SK-N-SH (cell line): ENCODE measurements at regions not wholly inside any gene's neighbourhood (a gene's known extent, or its start where the extent isn't known, plus 50 kb on each side); places are given as distances from the start of the nearest gene placed in this dataset.

Experiments used
- CTCF ChIA-PET: fragments of 300-600, 350-600 bp; formaldehyde crosslinking; extraction: SDS; loops from one replicate; lab custom pipeline; 2021; lab: Yijun Ruan, JAX
- POLR2A ChIA-PET: fragments of 350-600 bp; sonication (Branson Sonifier 250); formaldehyde crosslinking; extraction: SDS; loops from one replicate; lab custom pipeline; 2020; ENCODE audit warnings: antibody characterized with exemption, inconsistent platforms; lab: Yijun Ruan, JAX
- DNase-seq: peaks from one replicate; pipeline ENCODE4 v3.0.0; 2012
- H2AFZ ChIP-seq: fragments of 200-600 bp; sonication (generic); 2 replicates; pipeline ENCODE4 v1.8.1; 2016; ENCODE audit warnings: antibody characterized with exemption, mild to moderate bottlenecking, low read depth
- H3F3A ChIP-seq: fragments of 200-600 bp; sonication (generic); replicated peaks from 2 replicates; pipeline ENCODE3; 2016; ENCODE audit warnings: antibody characterized with exemption, mild to moderate bottlenecking; ENCODE audit not compliant: insufficient read depth
- H3K27ac ChIP-seq, 2 experiments: fragments of 200-500 bp in 1 of 2; fragments of 200-600 bp in 1 of 2; sonication (Bioruptor generic) in 1 of 2; sonication (generic), shearing (Covaris generic) in 1 of 2; 2 replicates each; pipeline versions ENCODE4 v1.5.1 to v1.6.1; 2014 to 2016; ENCODE audit warnings: low read depth in 2 of 2, inconsistent platforms in 1 of 2, low read length in 1 of 2, mild to moderate bottlenecking in 1 of 2, mixed read lengths in 1 of 2
- H3K27me3 ChIP-seq: fragments of 200-600 bp; sonication (generic), shearing (Covaris generic); 2 replicates; pipeline ENCODE4 v1.6.1; 2016; ENCODE audit warnings: mixed run types; ENCODE audit not compliant: insufficient read depth
- H3K36me3 ChIP-seq, 2 experiments: fragments of 200-500 bp in 1 of 2; fragments of 200-600 bp in 1 of 2; sonication (Bioruptor generic) in 1 of 2; sonication (generic) in 1 of 2; replicated peaks in 1 of 2; 2 replicates each; pipeline versions ENCODE3 to v1.5.1; 2014 to 2016; ENCODE audit warnings: low read length in 1 of 2, mild to moderate bottlenecking in 1 of 2; ENCODE audit not compliant: insufficient read depth in 2 of 2, control insufficient read depth in 1 of 2
- H3K4me1 ChIP-seq, 2 experiments: fragments of 200-500 bp in 1 of 2; fragments of 200-600 bp in 1 of 2; sonication (Bioruptor generic) in 1 of 2; sonication (generic), shearing (Covaris generic) in 1 of 2; 2 replicates each; pipeline versions ENCODE4 v1.5.1 to v1.6.1; 2014 to 2016; ENCODE audit warnings: low read depth in 1 of 2, low read length in 1 of 2, mixed run types in 1 of 2; ENCODE audit not compliant: insufficient read depth in 2 of 2, control insufficient read depth in 1 of 2
- H3K4me2 ChIP-seq: fragments of 200-600 bp; sonication (generic), shearing (Covaris generic); 2 replicates; pipeline ENCODE4 v1.6.1; 2017; ENCODE audit warnings: mixed run types
- H3K4me3 ChIP-seq, 2 experiments: fragments of 200-500 bp in 1 of 2; fragments of 200-600 bp in 1 of 2; sonication (Bioruptor generic) in 1 of 2; sonication (generic), shearing (Covaris generic) in 1 of 2; 2 replicates each; pipeline versions ENCODE4 v1.5.1 to v1.8.1; 2014 to 2016; ENCODE audit warnings: low read depth in 2 of 2, inconsistent platforms in 1 of 2, low read length in 1 of 2, mild to moderate bottlenecking in 1 of 2, mixed read lengths in 1 of 2, moderate library complexity in 1 of 2
- H3K79me2 ChIP-seq: fragments of 200-600 bp; sonication (generic); 2 replicates; pipeline ENCODE4 v1.8.1; 2017; ENCODE audit warnings: mild to moderate bottlenecking; ENCODE audit not compliant: insufficient read depth
- H3K9ac ChIP-seq: fragments of 200-600 bp; sonication (generic); 2 replicates; pipeline ENCODE4 v1.6.1; 2017; ENCODE audit warnings: mixed run types
- H3K9me2 ChIP-seq: fragments of 200-600 bp; sonication (generic); 2 replicates; pipeline ENCODE4 v1.6.1; 2017; ENCODE audit warnings: mixed run types
- H3K9me3 ChIP-seq: fragments of 200-600 bp; sonication (generic); 2 replicates; pipeline ENCODE4 v1.6.1; 2017; ENCODE audit warnings: mixed run types, mild to moderate bottlenecking, moderate library complexity
- H4K20me1 ChIP-seq: fragments of 200-600 bp; sonication (generic); 2 replicates; pipeline ENCODE4 v1.6.1; 2017; ENCODE audit warnings: mild to moderate bottlenecking, mixed run types; ENCODE audit not compliant: insufficient read depth
- EP300 ChIP-seq, 2 experiments: IDR thresholded peaks; 2 replicates each; pipeline versions ENCODE4 v1.4.0 to v1.6.1; 2012; ENCODE audit warnings: borderline replicate concordance in 1 of 2, low read depth in 1 of 2, low read length in 1 of 2
- EZH2phosphoT487 ChIP-seq: fragments of 200-600 bp; sonication (generic); IDR thresholded peaks from 2 replicates; pipeline ENCODE4 v1.6.1; 2017; ENCODE audit warnings: low read depth, mixed run types, mild to moderate bottlenecking, antibody characterized with exemption, moderate library complexity, borderline replicate concordance
- FOSL2 ChIP-seq: IDR thresholded peaks from 2 replicates; pipeline ENCODE4 v1.4.0; 2012; ENCODE audit warnings: low read depth, mild to moderate bottlenecking, moderate library complexity, borderline replicate concordance
- GATA2 ChIP-seq: sonication (generic); formaldehyde crosslinking; IDR thresholded peaks from 2 replicates; pipeline ENCODE4 v1.5.0; 2020; ENCODE audit warnings: mild to moderate bottlenecking, missing genetic modification reagents
- IRF3 ChIP-seq: fragments of 150-350 bp; IDR thresholded peaks from 2 replicates; pipeline ENCODE4 v1.6.1; 2016; ENCODE audit warnings: mild to moderate bottlenecking, low read depth, low read length
- JUND ChIP-seq: IDR thresholded peaks from 2 replicates; pipeline ENCODE4 v1.4.0; 2012
- RCOR1 ChIP-seq: fragments of 150-350 bp; IDR thresholded peaks from 2 replicates; pipeline ENCODE4 v1.6.1; 2017; ENCODE audit warnings: antibody characterized with exemption, low read length
- RFX5 ChIP-seq: IDR thresholded peaks from 2 replicates; pipeline ENCODE4 v1.6.1; 2012; ENCODE audit warnings: mild to moderate bottlenecking, improper control_type of control experiment, low read length
- SMC3 ChIP-seq: IDR thresholded peaks from 2 replicates; pipeline ENCODE4 v1.6.1; 2012; ENCODE audit warnings: low read depth, low read length, improper control_type of control experiment
- TAF1 ChIP-seq: IDR thresholded peaks from 2 replicates; pipeline ENCODE4 v1.6.1; 2012; ENCODE audit warnings: low read depth, mild to moderate bottlenecking, low read length, moderate library complexity, borderline replicate concordance
- TEAD4 ChIP-seq: IDR thresholded peaks from 2 replicates; pipeline ENCODE4 v1.4.0; 2012; ENCODE audit warnings: mild to moderate bottlenecking, borderline replicate concordance; ENCODE audit not compliant: insufficient read depth
- YY1 ChIP-seq: IDR thresholded peaks from 2 replicates; pipeline ENCODE4 v1.4.0; 2012; ENCODE audit warnings: low read depth, mild to moderate bottlenecking
- ZBTB33 ChIP-seq: IDR thresholded peaks from 2 replicates; pipeline ENCODE4 v1.4.0; 2012; ENCODE audit warnings: low read depth, borderline replicate concordance
- WGBS: methylation state at CpG from one replicate; pipeline ENCODE4 v1.1.6; 2017; ENCODE audit warnings: low lambda C conversion rate; 5-methylcytosine and 5-hydroxymethylcytosine counted together
- TF ChIP-seq, protein P1 (sequence below): IDR thresholded peaks from 2 replicates; pipeline ENCODE4 v1.4.0; 2012; ENCODE audit warnings: low read depth, borderline replicate concordance

DNA sequence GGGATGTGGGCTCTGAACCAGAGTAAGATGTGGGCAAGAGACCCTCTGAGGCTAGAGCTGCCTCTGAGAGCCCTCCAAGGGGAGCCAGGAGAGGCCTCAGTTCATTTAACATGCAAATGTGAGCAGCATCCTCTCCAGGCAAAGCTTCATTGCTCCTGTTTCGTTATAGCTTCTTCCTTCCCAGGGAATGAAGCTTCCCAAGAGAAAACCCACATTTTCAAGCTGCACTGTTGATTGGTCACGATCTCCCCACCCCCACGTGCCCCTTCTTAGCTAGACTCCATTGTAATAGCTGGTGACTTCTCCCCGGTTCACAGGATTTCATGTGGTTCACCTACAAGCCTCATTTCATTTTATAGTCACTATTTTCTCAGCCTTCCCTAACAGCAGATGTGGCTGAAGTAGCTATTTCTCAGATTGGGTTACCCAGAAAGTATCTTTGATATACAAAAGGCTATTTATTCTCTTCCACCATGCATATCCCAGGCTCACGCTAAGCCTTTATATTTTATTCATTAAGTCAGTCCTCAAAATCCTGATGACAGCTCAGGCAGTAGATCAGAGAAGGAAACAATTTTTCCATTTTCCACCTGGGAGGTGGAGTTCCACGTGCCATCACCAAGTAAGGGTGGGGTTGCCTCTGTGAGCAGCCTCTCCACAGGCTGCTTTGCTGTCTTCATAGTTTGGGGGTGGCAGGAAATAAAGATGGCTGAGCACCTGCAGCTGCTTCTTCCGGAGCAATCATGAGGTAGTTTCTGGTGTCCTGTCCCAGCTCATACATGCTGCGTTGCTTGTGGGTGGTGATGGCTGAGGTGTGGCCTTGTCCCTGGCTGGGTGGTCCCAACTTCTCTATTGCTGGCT lies 178.3 kb upstream of the RAB4A start:
- Histone ChIP-seq H3K9me2 (no peaks in the 10 kb centered on the region), H3K9ac (no peak overlapping the region), H3K4me3 (no peak overlapping the region), H3K9me3 (no peaks in the 10 kb centered on the region), H3K4me1 (peaks cover 0 to 6% of the 10 kb centered on the region in 2 experiments; a peak in 1 of 4 replicates), H3K4me2 (no peak overlapping the region), H4K20me1 (no peaks in the 10 kb centered on the region), H3K27me3 (no peaks in the 10 kb centered on the region), H3K79me2 (no peaks in the 10 kb centered on the region), H3K36me3 (no peaks in the 10 kb centered on the region), H3K27ac (no peak overlapping the region), H3F3A (peaks cover 5% of the 10 kb centered on the region), H2AFZ (no peak overlapping the region)
- 52% methylated on average over 7 of the region's 8 CpGs for WGBS
- DNase-seq, result no peak
- POLR2A ChIA-PET, result no interaction called here
- no peak for TF ChIP-seq TAF1
- TF ChIP-seq, protein P1, sequence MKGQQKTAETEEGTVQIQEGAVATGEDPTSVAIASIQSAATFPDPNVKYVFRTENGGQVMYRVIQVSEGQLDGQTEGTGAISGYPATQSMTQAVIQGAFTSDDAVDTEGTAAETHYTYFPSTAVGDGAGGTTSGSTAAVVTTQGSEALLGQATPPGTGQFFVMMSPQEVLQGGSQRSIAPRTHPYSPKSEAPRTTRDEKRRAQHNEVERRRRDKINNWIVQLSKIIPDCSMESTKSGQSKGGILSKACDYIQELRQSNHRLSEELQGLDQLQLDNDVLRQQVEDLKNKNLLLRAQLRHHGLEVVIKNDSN, result no peak
- TF ChIP-seq RFX5, result no peak
- CTCF ChIA-PET, result interaction anchor here (1.1 kb wide), 2 partner anchors 12 to 358 kb away, joined by 3 to 5 read pairs; partner anchors contain the start of gene RHOU

DNA sequence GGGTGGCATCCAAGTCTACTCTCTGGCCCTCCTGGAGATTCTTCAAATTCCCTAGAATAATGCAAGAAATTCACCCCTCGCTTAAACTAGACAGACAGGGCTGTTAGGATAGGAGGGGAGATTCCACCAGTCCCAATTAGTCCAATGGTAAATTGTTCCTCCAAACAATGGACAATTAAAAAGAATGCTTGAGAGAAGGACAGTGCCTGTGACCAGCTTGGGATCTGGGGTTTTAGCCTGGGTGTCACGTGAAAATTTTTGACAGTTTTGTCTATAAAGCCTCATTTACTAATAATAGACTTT lies 177.7 kb upstream of the RAB4A start:
- WGBS, result 80% methylated on average over 2 of the region's 2 CpGs
- TF ChIP-seq FOSL2 (no peak), EZH2phosphoT487 (no peak), TEAD4 (no peak), ZBTB33 (no peak), JUND (no peak), GATA2 (CRISPR knock-in tag) (no peak), EP300 (IDR thresholded peaks at IDR 0.05; ENCODE audit: borderline replicate concordance in 1 of 2, low read depth in 1 of 2, low read length in 1 of 2) (no peak), RCOR1 (no peak), IRF3 (no peak), SMC3 (no peak), YY1 (no peak)
- TF ChIP-seq, all 33 proteins: peak for 0
- H4K20me1 ChIP-seq, result no peaks in the 10 kb centered on the region
- H3K9ac ChIP-seq, result no peak overlapping the region
- H3F3A ChIP-seq, result peaks cover 5% of the 10 kb centered on the region
- no peak overlapping the region for H3K4me3 ChIP-seq
- no peak for DNase-seq
- H3K4me2 ChIP-seq, result no peak overlapping the region
- no peak overlapping the region for H2AFZ ChIP-seq
- no peaks in the 10 kb centered on the region for H3K9me3 ChIP-seq
- ChIA-PET POLR2A (no interaction called here), CTCF (interaction anchor here (1.1 kb wide), 1 partner anchor 12 kb away, joined by 3 read pairs; no protein-coding TSS in a partner anchor)
- H3K79me2 ChIP-seq, result no peaks in the 10 kb centered on the region
- H3K4me1 ChIP-seq, result peaks cover 0 to 6% of the 10 kb centered on the region in 2 experiments; a peak in 1 of 4 replicates
- no peaks in the 10 kb centered on the region for H3K36me3 ChIP-seq
- no peaks in the 10 kb centered on the region for H3K9me2 ChIP-seq
- no peaks in the 10 kb centered on the region for H3K27me3 ChIP-seq
- H3K27ac ChIP-seq, result no peak overlapping the region
